22Rv1 (cell line): ENCODE measurements at regions not wholly inside any gene's neighbourhood (a gene's known extent, or its start where the extent isn't known, plus 50 kb on each side); places are given as distances from the start of the nearest gene placed in this dataset.

Source experiments
- ZFX ChIP-seq: fragments of 450-650 bp; IDR thresholded peaks from 2 replicates; pipeline ENCODE4 v1.6.1; 2017; ENCODE audit warnings: antibody characterized with exemption, borderline replicate concordance
- TF ChIP-seq, protein P1 (sequence below): fragments of 450-650 bp; IDR thresholded peaks from 2 replicates; pipeline ENCODE4 v1.5.1; 2017; ENCODE audit warnings: mild to moderate bottlenecking

DNA sequence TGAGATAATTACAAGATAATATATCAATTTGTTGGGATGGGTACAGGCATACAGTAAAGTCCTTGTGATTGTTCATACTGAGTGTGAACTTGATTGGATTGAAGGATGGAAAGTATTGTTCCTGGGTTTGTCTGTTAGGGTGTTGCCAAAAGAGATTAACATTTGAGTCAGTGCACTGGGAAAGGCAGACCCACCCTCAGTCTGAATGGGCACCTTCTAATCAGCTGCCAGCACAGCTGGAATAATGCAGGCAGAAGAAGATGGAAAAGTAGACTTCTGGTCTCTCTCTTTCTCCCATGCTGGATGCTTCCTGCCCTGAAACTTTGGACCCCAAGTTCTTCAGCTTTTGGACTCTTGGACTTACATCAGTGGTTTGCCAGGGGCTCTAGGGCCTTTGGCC, 457.9 kb upstream of the SLIT2 start:
- TF ChIP-seq, protein P1, sequence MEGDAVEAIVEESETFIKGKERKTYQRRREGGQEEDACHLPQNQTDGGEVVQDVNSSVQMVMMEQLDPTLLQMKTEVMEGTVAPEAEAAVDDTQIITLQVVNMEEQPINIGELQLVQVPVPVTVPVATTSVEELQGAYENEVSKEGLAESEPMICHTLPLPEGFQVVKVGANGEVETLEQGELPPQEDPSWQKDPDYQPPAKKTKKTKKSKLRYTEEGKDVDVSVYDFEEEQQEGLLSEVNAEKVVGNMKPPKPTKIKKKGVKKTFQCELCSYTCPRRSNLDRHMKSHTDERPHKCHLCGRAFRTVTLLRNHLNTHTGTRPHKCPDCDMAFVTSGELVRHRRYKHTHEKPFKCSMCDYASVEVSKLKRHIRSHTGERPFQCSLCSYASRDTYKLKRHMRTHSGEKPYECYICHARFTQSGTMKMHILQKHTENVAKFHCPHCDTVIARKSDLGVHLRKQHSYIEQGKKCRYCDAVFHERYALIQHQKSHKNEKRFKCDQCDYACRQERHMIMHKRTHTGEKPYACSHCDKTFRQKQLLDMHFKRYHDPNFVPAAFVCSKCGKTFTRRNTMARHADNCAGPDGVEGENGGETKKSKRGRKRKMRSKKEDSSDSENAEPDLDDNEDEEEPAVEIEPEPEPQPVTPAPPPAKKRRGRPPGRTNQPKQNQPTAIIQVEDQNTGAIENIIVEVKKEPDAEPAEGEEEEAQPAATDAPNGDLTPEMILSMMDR = no peak
- TF ChIP-seq ZFX = no peak
